Right kidney (tissue), 1 donor: ENCODE measurements at regions not wholly inside any gene's neighbourhood (a gene's known extent, or its start where the extent isn't known, plus 50 kb on each side); places are given as distances from the start of the nearest gene placed in this dataset.
"Not testable (repeated sequence)": the region's sequence is repeated elsewhere in the genome, so short reads cannot be mapped to it uniquely, and the experiment has no call there.

Source experiments
- DNase-seq: peaks from one replicate; pipeline ENCODE4 v3.0.0-alpha.2; 2016

DNA sequence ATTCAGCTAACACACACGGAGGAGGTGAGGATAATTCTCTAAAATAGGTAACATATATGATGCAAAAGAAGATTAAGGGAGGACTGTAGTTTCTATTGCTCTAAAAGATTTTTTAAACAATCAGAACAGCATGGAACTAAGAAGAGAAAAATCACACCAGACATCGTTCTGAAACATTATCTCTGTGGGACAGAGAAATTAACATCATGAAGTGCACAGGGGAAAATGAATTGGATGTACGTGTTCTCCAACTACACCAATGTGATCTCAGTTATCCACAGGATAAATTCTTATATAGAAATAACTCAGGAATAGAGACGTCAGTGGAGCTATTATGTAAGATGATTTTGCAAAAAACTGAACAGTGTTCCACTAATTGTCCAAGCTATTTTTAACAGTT lies 614.1 kb upstream of the HS3ST1 start:
- no peak for DNase-seq

DNA sequence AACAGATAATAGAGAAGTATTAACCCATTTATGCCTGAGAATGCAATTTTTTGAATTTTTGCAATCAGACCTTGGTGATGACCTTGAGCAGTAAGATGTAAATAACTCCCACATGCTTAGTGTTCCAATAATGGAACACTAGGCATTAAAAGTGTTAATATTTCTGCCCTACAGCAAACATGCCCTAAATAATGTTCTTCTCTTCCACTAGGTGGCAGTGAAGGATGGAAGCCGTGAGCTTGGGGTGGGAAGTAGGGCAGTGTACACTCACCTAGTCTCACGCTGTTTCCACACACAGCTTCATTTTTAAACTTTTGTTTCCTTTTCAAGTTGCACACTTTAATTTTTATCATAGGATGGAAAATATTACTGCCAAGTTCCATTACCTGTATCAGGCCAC lies 613.1 kb upstream of the HS3ST1 start:
- DNase-seq, result no peak

DNA sequence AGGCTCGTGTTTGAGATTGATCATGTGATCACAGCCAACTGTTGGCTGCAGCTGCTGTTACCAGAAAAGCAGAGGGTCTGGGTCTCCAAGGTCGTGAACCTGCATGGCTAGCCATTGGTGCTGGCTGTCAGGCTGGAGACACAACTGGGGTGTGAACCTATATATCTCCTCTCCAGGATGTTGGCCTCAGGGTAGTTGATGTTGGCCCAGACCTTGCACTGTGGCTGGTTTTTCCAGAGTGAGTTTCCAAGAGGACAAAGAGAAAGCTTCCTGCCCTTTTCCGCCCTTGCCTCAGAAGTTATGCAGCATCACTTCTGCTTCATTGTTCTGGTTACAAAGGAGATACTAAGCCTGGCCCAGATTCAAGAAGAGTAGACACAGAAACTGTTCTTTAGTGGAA lies 607.8 kb upstream of the HS3ST1 start:
- DNase-seq, result no peak

DNA sequence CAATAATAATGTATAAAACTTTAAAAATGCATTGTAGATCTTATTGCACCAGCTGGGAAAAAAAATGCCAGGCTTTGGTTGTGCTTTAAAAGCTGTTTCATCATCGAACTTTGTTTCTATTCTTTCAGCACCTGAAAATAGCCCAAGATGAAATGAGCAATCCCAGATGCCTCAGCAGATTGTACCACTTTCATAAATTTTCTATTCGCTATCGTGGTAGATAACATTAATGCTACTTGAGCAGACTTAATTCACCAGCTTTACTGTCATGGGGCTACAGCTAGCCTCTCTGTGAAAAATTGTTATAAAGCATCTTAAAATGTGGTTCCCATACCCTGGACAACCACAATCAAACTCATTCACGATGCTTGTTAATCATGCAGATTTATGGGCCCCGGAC lies 599.6 kb upstream of the HS3ST1 start:
- DNase-seq, result no peak

GRCh38 chr4:12022409-12022808 lies 593.7 kb upstream of the HS3ST1 start:
- no peak for DNase-seq

GRCh38 chr4:12016729-12017128 lies 588.0 kb upstream of the HS3ST1 start:
- no peak for DNase-seq

DNA sequence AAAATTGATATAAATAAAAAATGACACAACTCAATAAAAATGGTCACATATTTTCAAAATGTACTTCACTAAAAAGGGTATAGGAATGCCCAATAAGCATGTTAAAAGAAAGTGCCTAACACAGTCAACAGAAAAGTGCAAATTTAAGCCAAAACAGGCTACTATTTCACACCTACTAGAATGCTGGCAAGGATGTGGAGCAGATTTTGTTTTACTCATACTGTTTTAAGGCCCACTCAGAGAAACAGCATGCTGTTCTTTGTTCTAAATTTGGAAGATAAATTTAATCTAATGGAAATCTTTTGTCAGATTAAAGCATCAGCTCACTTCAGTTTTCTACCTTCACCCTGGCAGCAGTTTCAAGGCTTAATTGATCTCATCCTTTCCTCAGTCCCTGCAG lies 576.8 kb upstream of the HS3ST1 start:
- DNase-seq, result no peak

- not testable (repeated sequence) for DNase-seq
Measured at GRCh38 chr4:11996581-11996980, 567.9 kb upstream of the HS3ST1 start.

GRCh38 chr4:11976726-11977263 lies 548.1 kb upstream of the HS3ST1 start:
- no peak for DNase-seq

DNA sequence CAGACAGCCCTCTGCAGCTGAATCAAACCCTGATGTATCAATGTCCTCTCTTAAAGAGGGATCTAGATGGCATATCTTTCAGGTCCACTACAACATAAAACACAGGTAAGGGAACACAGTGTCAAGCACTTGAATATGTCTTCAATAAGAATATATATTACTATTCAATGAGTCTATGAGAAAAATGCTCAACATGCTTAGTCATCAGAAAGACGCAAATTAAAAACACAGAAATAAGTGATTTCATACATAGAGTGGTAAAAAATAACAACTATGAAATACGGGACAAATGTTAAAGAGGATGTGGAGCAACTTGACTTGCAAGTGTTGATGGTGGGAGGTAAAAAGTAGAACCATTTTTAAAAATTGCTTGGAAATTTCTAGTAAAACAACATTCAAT lies 544.6 kb upstream of the HS3ST1 start:
- no peak for DNase-seq

DNA sequence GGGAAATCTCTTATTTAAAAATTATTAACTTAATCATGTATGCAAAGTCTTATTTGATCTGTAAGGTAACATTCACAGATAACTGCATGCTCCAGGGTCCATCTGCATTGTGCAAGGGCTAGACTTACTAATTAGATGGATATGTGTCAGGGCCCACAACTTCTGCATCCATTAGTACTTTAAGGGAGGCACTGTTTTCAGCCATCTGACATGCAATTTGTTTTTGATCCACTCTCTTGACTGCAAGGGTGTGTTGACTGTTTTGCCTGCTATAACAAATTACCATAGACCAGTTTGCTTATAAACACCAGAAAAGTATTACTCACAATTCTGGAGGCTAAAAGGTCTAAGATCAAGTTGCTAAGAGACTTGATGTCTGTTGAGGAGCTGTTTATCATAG lies 542.1 kb upstream of the HS3ST1 start:
- DNase-seq, result no peak

GRCh38 chr4:11966782-11967181 lies 538.1 kb upstream of the HS3ST1 start:
- DNase-seq, result no peak

- no peak for DNase-seq
Measured at GRCh38 chr4:11954093-11954492, 525.4 kb upstream of the HS3ST1 start.

- no peak for DNase-seq
Measured at GRCh38 chr4:11949355-11949754, 520.7 kb upstream of the HS3ST1 start.

GRCh38 chr4:11947629-11948028 lies 518.9 kb upstream of the HS3ST1 start:
- not testable (repeated sequence) for DNase-seq

GRCh38 chr4:11937941-11938340 lies 509.2 kb upstream of the HS3ST1 start:
- no peak for DNase-seq

- no peak for DNase-seq
Measured at GRCh38 chr4:11931266-11931820, 502.6 kb upstream of the HS3ST1 start.

DNA sequence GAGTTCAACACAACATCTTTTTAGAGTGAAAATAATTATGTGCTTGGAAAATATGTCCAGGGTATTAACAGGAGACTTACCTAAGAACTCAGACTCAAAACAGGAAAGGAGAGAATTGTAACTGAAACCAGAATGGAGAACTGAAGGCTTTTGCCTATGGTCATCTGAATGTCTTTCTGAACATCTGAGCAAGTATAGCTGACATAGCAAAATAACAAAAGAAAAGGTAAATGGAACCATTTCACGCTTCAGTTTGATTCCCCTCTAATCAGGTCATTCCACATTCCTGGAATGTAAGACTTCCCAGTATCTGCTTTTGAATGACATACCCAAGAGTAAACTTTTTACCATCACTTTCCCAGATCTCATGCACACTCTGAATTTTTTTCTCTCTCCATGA lies 500.4 kb upstream of the HS3ST1 start:
- no peak for DNase-seq

- no peak for DNase-seq
Measured at GRCh38 chr4:11919316-11919715, 490.6 kb upstream of the HS3ST1 start.

DNA sequence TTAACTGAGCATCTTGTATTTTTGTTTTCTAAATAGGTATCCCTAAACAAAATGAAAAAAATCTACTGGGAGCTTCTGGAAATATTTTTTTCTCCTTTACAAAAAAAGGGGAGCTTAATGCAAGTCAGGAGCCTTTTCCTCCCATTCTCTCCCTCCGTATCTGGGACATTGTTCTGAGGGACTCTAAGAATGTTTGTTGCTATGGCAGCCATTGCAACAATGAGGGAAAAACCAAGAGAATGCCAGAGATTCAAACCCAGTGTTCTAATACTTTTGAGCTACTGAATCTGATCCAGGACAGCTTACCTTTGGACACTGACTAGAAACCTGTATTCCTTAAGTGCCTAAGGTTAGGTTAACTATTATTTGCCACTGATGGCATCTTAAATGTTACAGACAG lies 485.7 kb upstream of the HS3ST1 start:
- DNase-seq, result no peak

- no peak for DNase-seq
Measured at GRCh38 chr4:11912886-11913285, 484.2 kb upstream of the HS3ST1 start.

- DNase-seq, result no peak
Measured at GRCh38 chr4:11910812-11911211, 482.1 kb upstream of the HS3ST1 start.

- no peak for DNase-seq
Measured at GRCh38 chr4:11908712-11909111, 480.0 kb upstream of the HS3ST1 start.

DNA sequence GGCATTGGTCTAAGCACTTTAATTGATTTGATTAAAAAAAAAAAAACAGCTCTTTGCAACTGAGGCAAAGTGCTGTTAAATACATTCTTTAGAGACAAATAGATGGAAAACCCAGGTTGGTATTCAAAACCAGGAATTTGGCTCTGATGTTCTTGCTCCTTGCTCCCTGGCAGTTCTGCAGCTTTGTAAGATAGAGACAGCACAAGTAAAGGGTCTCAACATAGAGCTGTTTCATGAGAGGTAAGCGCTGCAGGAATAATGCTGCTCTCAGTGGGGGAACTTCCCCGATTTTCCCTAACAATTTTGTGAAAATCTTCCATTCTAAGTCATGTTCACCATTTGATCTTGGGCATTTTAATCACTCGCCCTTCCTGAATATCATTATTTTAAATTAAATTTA lies 479.5 kb upstream of the HS3ST1 start:
- no peak for DNase-seq
